ENCODE measurements at regions not wholly inside any gene's neighbourhood (a gene's known extent, or its start where the extent isn't known, plus 50 kb on each side); places are given as distances from the start of the nearest gene placed in this dataset.

- Mint-ChIP-seq H3K27me3 (no peaks in the 10 kb centered on the region), H3K4me3 (no peak overlapping the region), H3K4me1 (no peaks in the 10 kb centered on the region), H3K27ac (no peak overlapping the region), H3K9me3 (peaks cover 7% of the 10 kb centered on the region), H3K36me3 (ENCODE audit: low read depth) (no peaks in the 10 kb centered on the region)
- ATAC-seq (ENCODE audit: low read depth) (no peak), DNase-seq (no peak)
- CTCF ChIA-PET: no interaction called here
- no peak for TF ChIP-seq CTCF (IDR thresholded peaks at IDR 0.05)
- intact Hi-C loops (cut with micrococcal nuclease): no loop called here
- POLR2A ChIA-PET: no interaction called here
Observed at GRCh38 chr2:211258646-211259335, 702.4 kb downstream of the CPS1 start.

DNA sequence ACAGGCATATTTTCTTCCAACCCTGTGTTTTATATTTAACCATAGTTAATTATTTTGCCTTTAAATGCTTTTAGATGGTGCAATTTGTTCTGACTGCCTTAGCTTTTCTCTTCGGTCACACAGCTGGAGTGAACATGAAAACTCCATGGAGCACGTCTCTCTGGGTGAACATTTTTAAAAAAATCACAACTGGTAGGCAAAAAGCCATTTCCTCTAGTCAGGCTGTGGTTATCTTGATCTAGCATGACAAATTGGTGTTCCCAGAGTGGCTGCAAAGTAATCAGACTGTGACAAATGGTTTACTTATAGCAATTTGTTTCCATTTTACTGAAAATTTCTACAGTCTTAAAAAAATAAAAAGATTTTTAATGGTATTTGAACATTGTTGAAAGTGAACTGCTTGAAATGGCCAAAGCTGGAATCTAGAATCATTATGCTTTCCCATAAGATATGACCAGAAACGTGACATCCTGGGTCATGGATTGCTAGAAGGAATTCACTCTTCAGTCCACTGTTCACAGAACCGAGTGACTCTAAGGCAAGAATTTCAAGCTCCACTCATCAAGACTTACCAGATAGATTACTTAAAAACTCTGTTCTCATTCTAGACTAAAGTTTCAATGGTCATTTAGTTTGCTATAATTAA is 703.6 kb downstream of the CPS1 start:
- Mint-ChIP-seq H3K9me3 (peaks cover 7% of the 10 kb centered on the region), H3K36me3 (ENCODE audit: low read depth) (no peaks in the 10 kb centered on the region), H3K4me3 (no peak overlapping the region), H3K4me1 (no peaks in the 10 kb centered on the region), H3K27ac (no peak overlapping the region), H3K27me3 (no peaks in the 10 kb centered on the region)
- ATAC-seq (ENCODE audit: low read depth): no peak
- no peak for TF ChIP-seq CTCF (IDR thresholded peaks at IDR 0.05)
- CTCF ChIA-PET: no interaction called here
- POLR2A ChIA-PET: no interaction called here
- intact Hi-C loops (cut with micrococcal nuclease): no loop called here
- DNase-seq: no peak

DNA sequence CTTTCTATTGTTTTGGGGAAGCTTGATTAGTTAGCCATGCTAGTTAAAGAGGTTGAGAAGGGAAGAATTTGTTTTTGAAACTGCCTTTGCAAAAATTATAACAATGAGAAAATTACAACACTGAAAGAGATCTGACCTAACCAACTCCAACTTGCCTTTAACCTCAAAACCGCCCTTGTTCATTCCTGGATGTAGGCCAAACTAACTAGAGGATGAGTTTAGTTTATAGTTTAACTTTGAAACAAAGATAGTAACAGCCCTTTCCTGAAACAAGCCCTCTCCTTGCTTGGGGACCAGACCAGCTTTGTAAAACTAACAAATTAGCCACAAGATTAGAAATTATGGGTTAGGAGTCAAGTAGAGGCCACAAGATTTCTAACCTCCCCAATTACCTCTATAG is 713.9 kb downstream of the CPS1 start:
- H3K27me3 Mint-ChIP-seq: no peaks in the 10 kb centered on the region
- H3K36me3 Mint-ChIP-seq (ENCODE audit: low read depth): no peaks in the 10 kb centered on the region
- ATAC-seq (ENCODE audit: low read depth) (no peak), DNase-seq (no peak)
- no peak overlapping the region for H3K27ac Mint-ChIP-seq
- TF ChIP-seq CTCF (IDR thresholded peaks at IDR 0.05): no peak
- intact Hi-C loops (cut with micrococcal nuclease): no loop called here
- H3K4me3 Mint-ChIP-seq: no peak overlapping the region
- ChIA-PET CTCF (no interaction called here), POLR2A (no interaction called here)
- H3K9me3 Mint-ChIP-seq: no peaks in the 10 kb centered on the region
- H3K4me1 Mint-ChIP-seq: no peaks in the 10 kb centered on the region

DNA sequence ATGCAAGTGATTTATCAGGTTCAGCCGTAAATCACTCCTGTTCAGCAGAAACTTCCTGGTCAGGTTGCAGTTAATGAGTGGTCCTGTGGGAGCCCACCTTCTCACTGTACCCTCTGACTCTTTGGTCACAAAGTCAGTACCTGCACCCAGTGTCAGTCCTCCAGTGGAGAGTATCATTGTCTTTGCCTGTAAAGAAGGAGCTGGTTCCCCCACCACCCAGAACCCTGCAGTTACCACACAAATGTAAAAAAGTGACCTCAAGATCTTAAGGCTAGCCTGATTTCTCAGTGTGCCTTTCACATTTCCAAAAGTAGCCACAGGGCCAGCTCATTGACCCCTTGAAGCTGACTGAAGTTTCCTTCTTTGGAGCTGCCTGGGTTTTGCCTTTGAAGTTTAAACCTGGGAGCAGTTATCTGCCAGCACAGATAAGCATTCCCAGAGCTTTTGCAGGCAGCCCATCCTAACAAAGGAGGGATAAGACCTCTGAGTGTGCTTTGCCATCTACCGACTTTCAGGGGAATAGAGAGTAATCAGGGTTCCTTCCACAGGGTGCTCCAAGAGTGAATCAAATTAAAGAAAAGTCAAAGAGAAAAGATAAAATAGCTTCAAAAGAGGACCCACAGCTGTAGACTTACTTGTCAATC is 725.2 kb downstream of the CPS1 start:
- ChIA-PET CTCF (no interaction called here), POLR2A (no interaction called here)
- no peaks in the 10 kb centered on the region for H3K4me1 Mint-ChIP-seq
- no peak for DNase-seq
- no peak for TF ChIP-seq CTCF (IDR thresholded peaks at IDR 0.05)
- H3K27ac Mint-ChIP-seq: no peak overlapping the region
- H3K9me3 Mint-ChIP-seq: no peaks in the 10 kb centered on the region
- H3K27me3 Mint-ChIP-seq: no peaks in the 10 kb centered on the region
- ATAC-seq (ENCODE audit: low read depth): no peak
- intact Hi-C loops (cut with micrococcal nuclease): no loop called here
- no peak overlapping the region for H3K4me3 Mint-ChIP-seq
- no peaks in the 10 kb centered on the region for H3K36me3 Mint-ChIP-seq (ENCODE audit: low read depth)

DNA sequence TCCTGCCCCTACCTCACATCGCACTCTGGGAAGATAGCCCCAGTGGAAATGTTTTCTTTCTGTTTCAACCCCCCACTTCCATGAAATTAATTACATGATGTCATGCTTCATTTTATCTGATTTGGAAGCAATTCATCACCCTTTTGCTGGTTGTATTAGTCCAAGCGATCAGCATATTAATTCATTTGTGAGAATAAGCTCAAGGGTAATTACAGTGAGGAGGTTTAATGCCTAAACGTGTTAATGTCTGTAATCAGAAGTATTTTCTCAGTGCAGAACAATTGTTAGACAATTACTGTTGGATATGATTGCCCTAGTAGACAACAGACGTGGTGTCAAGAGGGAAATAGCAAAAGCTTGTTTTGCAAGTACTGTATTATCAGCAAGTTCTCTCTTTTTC is 746.3 kb downstream of the CPS1 start:
- DNase-seq: no peak
- no peaks in the 10 kb centered on the region for H3K36me3 Mint-ChIP-seq (ENCODE audit: low read depth)
- no peaks in the 10 kb centered on the region for H3K4me1 Mint-ChIP-seq
- intact Hi-C loops (cut with micrococcal nuclease): no loop called here
- H3K27me3 Mint-ChIP-seq: no peaks in the 10 kb centered on the region
- ATAC-seq (ENCODE audit: low read depth): no peak
- CTCF ChIA-PET: no interaction called here
- peaks cover 3% of the 10 kb centered on the region for H3K9me3 Mint-ChIP-seq
- TF ChIP-seq CTCF (IDR thresholded peaks at IDR 0.05): no peak
- H3K27ac Mint-ChIP-seq: no peak overlapping the region
- H3K4me3 Mint-ChIP-seq: no peak overlapping the region
- POLR2A ChIA-PET: no interaction called here

All from activated B cell treated with CpG ODN at 0.5 μM for 24 hours (primary cell).